ENCODE measurements at regions not wholly inside any gene's neighbourhood (a gene's known extent, or its start where the extent isn't known, plus 50 kb on each side); places are given as distances from the start of the nearest gene placed in this dataset.
"Not testable (repeated sequence)": the region's sequence is repeated elsewhere in the genome, so short reads cannot be mapped to it uniquely, and the experiment has no call there.

- TF ChIP-seq CTCF (conservative IDR thresholded peaks at IDR 0.05); EZH2 (IDR thresholded peaks at IDR 0.05; ENCODE audit: low read depth): not testable (repeated sequence)
Measured at GRCh38 chr15:57809285-57809684, 102.8 kb downstream of the POLR2M start.

Measured in PC-9 (cell line).